Fibroblast of upper back skin (primary cell): ENCODE measurements at regions not wholly inside any gene's neighbourhood (a gene's known extent, or its start where the extent isn't known, plus 50 kb on each side); places are given as distances from the start of the nearest gene placed in this dataset.
A peak's percentile ranks its signal among the peaks of the same experiment; 100 is the strongest.

Experiments
- DNase-seq: peaks from one replicate; pipeline ENCODE4 v3.0.0-alpha.2; 2013

DNA sequence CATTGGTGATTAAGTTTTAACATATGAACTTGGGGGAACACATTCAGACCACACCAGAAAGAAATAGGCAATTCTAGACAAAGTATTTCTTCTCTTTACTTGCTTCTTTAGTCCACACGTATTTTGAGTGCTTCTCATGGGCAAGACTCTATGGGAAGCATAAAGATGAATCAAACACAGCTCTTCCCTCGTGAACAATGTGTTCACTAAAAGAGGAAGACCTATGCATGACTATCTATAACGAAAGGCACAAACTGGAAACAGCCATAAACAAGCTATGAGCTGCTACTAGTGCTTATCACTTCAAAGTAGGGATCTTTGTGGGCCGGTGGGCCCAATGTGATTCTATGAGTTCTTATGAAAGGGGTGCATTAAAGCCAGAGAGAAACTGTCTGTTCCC lies 53.0 kb upstream of the PRDX6 start:
- DNase-seq, result no peak

DNA sequence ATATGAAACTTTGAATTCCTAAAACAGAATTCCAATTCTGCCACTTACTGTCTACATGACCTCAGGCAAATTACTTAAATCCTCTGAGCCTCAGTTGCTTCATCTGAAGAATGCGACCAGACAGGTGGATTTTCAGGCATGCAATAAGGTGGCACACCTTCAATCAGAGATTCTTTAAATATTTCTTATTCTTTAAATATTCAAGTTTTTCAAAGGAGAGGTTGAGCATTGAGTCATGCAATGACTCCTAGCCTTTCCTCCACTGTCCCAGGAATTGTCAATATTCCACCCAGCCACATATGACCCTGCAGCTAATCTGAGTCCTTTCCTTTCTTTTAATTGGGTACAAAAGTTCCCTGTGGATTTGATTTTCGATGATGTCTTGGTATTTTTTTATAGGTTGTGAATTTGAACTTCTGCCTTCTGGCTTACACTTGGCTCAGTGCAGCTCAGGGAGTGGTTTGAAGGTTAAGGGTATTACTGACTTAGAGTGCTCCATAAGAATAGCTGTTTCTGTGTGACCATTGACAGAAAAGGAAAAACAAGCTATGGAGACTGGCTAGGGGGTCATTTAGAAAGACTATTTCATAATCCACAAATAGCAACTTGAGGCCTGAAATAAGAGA lies 52.2 kb upstream of the PRDX6 start:
- DNase-seq, result peak; percentile 12

- DNase-seq, result no peak
These were observed 51.1 kb upstream of the PRDX6 start for GRCh38 chr1:173426057-173426456.

- no peak for DNase-seq
These were observed 49.7 kb upstream of the PRDX6 start for GRCh38 chr1:173427146-173428054.
